HL-60 (cell line): ENCODE measurements at regions not wholly inside any gene's neighbourhood (a gene's known extent, or its start where the extent isn't known, plus 50 kb on each side); places are given as distances from the start of the nearest gene placed in this dataset.

Experiments
- DNase-seq, 2 experiments: peaks; one replicate each; pipeline ENCODE4 v3.0.0-alpha.2; 2010 to 2020; ENCODE audit warnings: low read depth in 1 of 2, low spot score in 1 of 2
- H3K27ac ChIP-seq: fragments of 250-450 bp; sonication (Bioruptor Pico); replicated peaks from 2 replicates; pipeline ENCODE4 v1.5.1; 2020; ENCODE audit warnings: mild to moderate bottlenecking, moderate library complexity
- H3K27me3 ChIP-seq: fragments of 250-450 bp; sonication (Bioruptor Pico); 2 replicates; pipeline ENCODE4 v1.5.1; 2021; ENCODE audit warnings: mild to moderate bottlenecking, moderate library complexity; ENCODE audit not compliant: insufficient read depth, poor library complexity, severe bottlenecking
- H3K4me3 ChIP-seq: replicated peaks from 2 replicates; pipeline ENCODE4 v1.5.1; 2011; ENCODE audit warnings: mild to moderate bottlenecking, control low read depth, low read length; ENCODE audit not compliant: insufficient read depth
- CTCF ChIP-seq: IDR thresholded peaks from one replicate; pipeline ENCODE4 v1.5.1; 2011; ENCODE audit warnings: low read length, control low read depth, inconsistent platforms; ENCODE audit not compliant: insufficient read depth
- GABPA ChIP-seq: IDR thresholded peaks from 2 replicates; pipeline ENCODE4 v1.6.1; 2012; ENCODE audit warnings: low read depth
- POLR2AphosphoS5 ChIP-seq: IDR thresholded peaks from 2 replicates; pipeline ENCODE4 v1.6.1; 2012; ENCODE audit warnings: low read depth
- REST ChIP-seq: IDR thresholded peaks from 2 replicates; pipeline ENCODE4 v1.6.1; 2012; ENCODE audit warnings: low read depth; ENCODE audit not compliant: insufficient replicate concordance
- SPI1 ChIP-seq: IDR thresholded peaks from 2 replicates; pipeline ENCODE4 v1.6.1; 2012; ENCODE audit warnings: low read depth, mild to moderate bottlenecking, borderline replicate concordance

GRCh38 chr7:148472406-148472805 lies 118.2 kb upstream of the C7orf33 start:
- Histone ChIP-seq H3K27ac (no peak overlapping the region), H3K27me3 (no peaks in the 10 kb centered on the region), H3K4me3 (no peak overlapping the region)
- no peak for DNase-seq
- TF ChIP-seq POLR2AphosphoS5: no peak
- TF ChIP-seq REST: no peak
- no peak for TF ChIP-seq GABPA
- TF ChIP-seq SPI1: no peak
- no peak for TF ChIP-seq CTCF

- Histone ChIP-seq H3K27ac (no peak overlapping the region), H3K27me3 (no peaks in the 10 kb centered on the region), H3K4me3 (no peak overlapping the region)
- TF ChIP-seq GABPA: no peak
- TF ChIP-seq REST: no peak
- TF ChIP-seq CTCF: no peak
- no peak for TF ChIP-seq POLR2AphosphoS5
- TF ChIP-seq SPI1: no peak
- no peak for DNase-seq
These were observed 116.7 kb upstream of the C7orf33 start for GRCh38 chr7:148473703-148474480.

GRCh38 chr7:148474481-148475025 lies 116.0 kb upstream of the C7orf33 start:
- Histone ChIP-seq H3K4me3 (no peak overlapping the region), H3K27ac (no peak overlapping the region), H3K27me3 (no peaks in the 10 kb centered on the region)
- TF ChIP-seq CTCF: no peak
- TF ChIP-seq POLR2AphosphoS5: no peak
- no peak for TF ChIP-seq GABPA
- DNase-seq: no peak
